WTC11 (cell line): ENCODE measurements at regions not wholly inside any gene's neighbourhood (a gene's known extent, or its start where the extent isn't known, plus 50 kb on each side); places are given as distances from the start of the nearest gene placed in this dataset.

Source experiments
- ATAC-seq: fragments of 200-7000 bp; cut with Tn5 transposase; 2 replicates; pipeline ENCODE4 v1.10.0; 2021; ENCODE audit warnings: mild to moderate bottlenecking, moderate library complexity
- CTCF ChIA-PET: fragments of 300-600 bp; sonication (Branson Sonifier 250); formaldehyde crosslinking; loops from one replicate; lab custom pipeline; 2021; ENCODE audit warnings: antibody characterized with exemption; lab: Charles Lee
- POLR2A ChIA-PET: fragments of 350-600 bp; sonication (Branson Sonifier 250); formaldehyde crosslinking; loops from one replicate; lab custom pipeline; 2021; ENCODE audit warnings: antibody characterized with exemption; lab: Charles Lee
- DNase-seq: peaks from one replicate; pipeline ENCODE4 v3.0.0; 2021; ENCODE audit warnings: low spot score
- H3K27ac Mint-ChIP-seq: 2 replicates; pipeline ENCODE4 v1.8.0; 2021; ENCODE audit warnings: mixed read lengths
- H3K27me3 Mint-ChIP-seq: 2 replicates; pipeline ENCODE4 v1.8.0; 2021; ENCODE audit warnings: low read depth, mild to moderate bottlenecking, moderate library complexity, mixed read lengths
- H3K36me3 Mint-ChIP-seq: 2 replicates; pipeline ENCODE4 v1.8.0; 2021; ENCODE audit warnings: mixed read lengths
- H3K4me1 Mint-ChIP-seq: 2 replicates; pipeline ENCODE4 v1.8.0; 2022; ENCODE audit warnings: mixed read lengths
- H3K4me3 Mint-ChIP-seq: 2 replicates; pipeline ENCODE4 v1.8.0; 2021; ENCODE audit warnings: mild to moderate bottlenecking, moderate library complexity, mixed read lengths
- H3K9me3 Mint-ChIP-seq: 2 replicates; pipeline ENCODE4 v1.8.0; 2021; ENCODE audit warnings: mixed read lengths
- ARID4B ChIP-seq: sonication (generic); formaldehyde crosslinking; IDR thresholded peaks from 2 replicates; pipeline ENCODE4 v1.8.0; 2023; ENCODE audit warnings: missing genetic modification reagents, mild to moderate bottlenecking, borderline replicate concordance
- ATF1 ChIP-seq: sonication (generic); formaldehyde crosslinking; IDR thresholded peaks from 2 replicates; pipeline ENCODE4 v1.8.1; 2023; ENCODE audit warnings: mild to moderate bottlenecking, moderate library complexity, missing genetic modification reagents
- EMX1 ChIP-seq: fragments of 250-450 bp; sonication (Bioruptor Pico); IDR thresholded peaks from 2 replicates; pipeline ENCODE4 v1.8.0; 2021; ENCODE audit warnings: mild to moderate bottlenecking
- NFYB ChIP-seq: sonication (generic); formaldehyde crosslinking; conservative IDR thresholded peaks from 2 replicates; pipeline ENCODE4 v1.8.0; 2022; ENCODE audit warnings: low read depth, missing genetic modification reagents
- TCF7 ChIP-seq: sonication (generic); formaldehyde crosslinking; IDR thresholded peaks from 2 replicates; pipeline ENCODE4 v1.8.0; 2022; ENCODE audit warnings: mild to moderate bottlenecking, low read depth, missing genetic modification reagents, moderate library complexity
- ZNF232 ChIP-seq: sonication (generic); formaldehyde crosslinking; IDR thresholded peaks from 2 replicates; pipeline ENCODE4 v1.8.0; 2022; ENCODE audit warnings: mild to moderate bottlenecking, missing genetic modification reagents
- TF ChIP-seq, protein P1 (sequence below): sonication (generic); formaldehyde crosslinking; IDR thresholded peaks from 2 replicates; pipeline ENCODE4 v1.8.1; 2023; ENCODE audit warnings: mild to moderate bottlenecking, missing genetic modification reagents, moderate library complexity
- TF ChIP-seq, protein P2 (sequence below): sonication (generic); formaldehyde crosslinking; IDR thresholded peaks from 2 replicates; pipeline ENCODE4 v1.8.1; 2022; ENCODE audit warnings: mild to moderate bottlenecking, missing genetic modification reagents, moderate library complexity, borderline replicate concordance
- TF ChIP-seq, protein P3 (sequence below): sonication (generic); formaldehyde crosslinking; IDR thresholded peaks from 2 replicates; pipeline ENCODE4 v1.8.0; 2022; ENCODE audit warnings: mild to moderate bottlenecking, missing genetic modification reagents
- TF ChIP-seq, protein P4 (sequence below): sonication (generic); formaldehyde crosslinking; IDR thresholded peaks from 2 replicates; pipeline ENCODE4 v1.8.0; 2023; ENCODE audit warnings: mild to moderate bottlenecking, missing genetic modification reagents

DNA sequence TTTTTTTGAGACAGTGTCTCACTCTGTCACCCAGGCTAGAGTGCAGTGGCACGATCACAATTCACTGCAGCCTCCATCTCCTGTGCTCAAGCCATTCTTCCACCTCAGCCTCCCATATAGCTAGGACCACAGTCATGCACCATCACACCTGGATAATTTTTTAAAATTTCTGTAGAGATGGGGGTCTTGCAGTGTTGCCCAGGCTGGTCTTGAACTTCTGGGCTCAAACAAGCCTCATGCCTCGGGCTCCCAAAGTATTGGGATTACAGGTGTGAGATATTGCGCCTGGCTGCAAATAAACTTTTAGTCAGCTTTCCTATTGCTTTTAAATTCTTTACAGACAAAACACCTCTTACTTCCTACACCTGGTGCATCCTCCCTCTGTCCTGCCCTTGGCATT lies 102.1 kb upstream of the VEPH1 start (continued):
- TF ChIP-seq, protein P1, sequence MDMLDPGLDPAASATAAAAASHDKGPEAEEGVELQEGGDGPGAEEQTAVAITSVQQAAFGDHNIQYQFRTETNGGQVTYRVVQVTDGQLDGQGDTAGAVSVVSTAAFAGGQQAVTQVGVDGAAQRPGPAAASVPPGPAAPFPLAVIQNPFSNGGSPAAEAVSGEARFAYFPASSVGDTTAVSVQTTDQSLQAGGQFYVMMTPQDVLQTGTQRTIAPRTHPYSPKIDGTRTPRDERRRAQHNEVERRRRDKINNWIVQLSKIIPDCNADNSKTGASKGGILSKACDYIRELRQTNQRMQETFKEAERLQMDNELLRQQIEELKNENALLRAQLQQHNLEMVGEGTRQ (CRISPR knock-in tag) = no peak

- Mint-ChIP-seq H3K27me3 (no peaks in the 10 kb centered on the region), H3K4me3 (no peak overlapping the region), H3K9me3 (no peaks in the 10 kb centered on the region)
- TF ChIP-seq, protein P2, sequence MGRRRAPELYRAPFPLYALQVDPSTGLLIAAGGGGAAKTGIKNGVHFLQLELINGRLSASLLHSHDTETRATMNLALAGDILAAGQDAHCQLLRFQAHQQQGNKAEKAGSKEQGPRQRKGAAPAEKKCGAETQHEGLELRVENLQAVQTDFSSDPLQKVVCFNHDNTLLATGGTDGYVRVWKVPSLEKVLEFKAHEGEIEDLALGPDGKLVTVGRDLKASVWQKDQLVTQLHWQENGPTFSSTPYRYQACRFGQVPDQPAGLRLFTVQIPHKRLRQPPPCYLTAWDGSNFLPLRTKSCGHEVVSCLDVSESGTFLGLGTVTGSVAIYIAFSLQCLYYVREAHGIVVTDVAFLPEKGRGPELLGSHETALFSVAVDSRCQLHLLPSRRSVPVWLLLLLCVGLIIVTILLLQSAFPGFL = no peak
- TF ChIP-seq NFYB (no peak), TCF7 (CRISPR knock-in tag) (no peak), ARID4B (CRISPR knock-in tag) (no peak)
- TF ChIP-seq, protein P3, sequence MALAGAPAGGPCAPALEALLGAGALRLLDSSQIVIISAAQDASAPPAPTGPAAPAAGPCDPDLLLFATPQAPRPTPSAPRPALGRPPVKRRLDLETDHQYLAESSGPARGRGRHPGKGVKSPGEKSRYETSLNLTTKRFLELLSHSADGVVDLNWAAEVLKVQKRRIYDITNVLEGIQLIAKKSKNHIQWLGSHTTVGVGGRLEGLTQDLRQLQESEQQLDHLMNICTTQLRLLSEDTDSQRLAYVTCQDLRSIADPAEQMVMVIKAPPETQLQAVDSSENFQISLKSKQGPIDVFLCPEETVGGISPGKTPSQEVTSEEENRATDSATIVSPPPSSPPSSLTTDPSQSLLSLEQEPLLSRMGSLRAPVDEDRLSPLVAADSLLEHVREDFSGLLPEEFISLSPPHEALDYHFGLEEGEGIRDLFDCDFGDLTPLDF = no peak
- TF ChIP-seq, all 79 proteins: peak for 0
- DNase-seq = no peak
- no peak for ATAC-seq
- peaks cover 13% of the 10 kb centered on the region for H3K4me1 Mint-ChIP-seq
- POLR2A ChIA-PET = no interaction called here
- H3K36me3 Mint-ChIP-seq = no peaks in the 10 kb centered on the region
- CTCF ChIA-PET = no interaction called here
- no peak overlapping the region for H3K27ac Mint-ChIP-seq
Measured at GRCh38 chr3:157602424-157602823, 99.2 kb upstream of the VEPH1 start.

- ATAC-seq = no peak; the same call in 1 of the 2 replicates
Measured at GRCh38 chr3:157595259-157595658, 92.0 kb upstream of the VEPH1 start.

More at GRCh38 chr3:157595259-157595658, 92.0 kb upstream of the VEPH1 start:
- no peak overlapping the region for H3K27ac Mint-ChIP-seq
- ChIA-PET POLR2A (no interaction called here), CTCF (interaction anchor here (1.5 to 3.0 kb wide), 3 partner anchors 11 to 63 kb away, joined by 6 to 30 read pairs (median 21); no protein-coding TSS in a partner anchor)
- TF ChIP-seq, protein P4, sequence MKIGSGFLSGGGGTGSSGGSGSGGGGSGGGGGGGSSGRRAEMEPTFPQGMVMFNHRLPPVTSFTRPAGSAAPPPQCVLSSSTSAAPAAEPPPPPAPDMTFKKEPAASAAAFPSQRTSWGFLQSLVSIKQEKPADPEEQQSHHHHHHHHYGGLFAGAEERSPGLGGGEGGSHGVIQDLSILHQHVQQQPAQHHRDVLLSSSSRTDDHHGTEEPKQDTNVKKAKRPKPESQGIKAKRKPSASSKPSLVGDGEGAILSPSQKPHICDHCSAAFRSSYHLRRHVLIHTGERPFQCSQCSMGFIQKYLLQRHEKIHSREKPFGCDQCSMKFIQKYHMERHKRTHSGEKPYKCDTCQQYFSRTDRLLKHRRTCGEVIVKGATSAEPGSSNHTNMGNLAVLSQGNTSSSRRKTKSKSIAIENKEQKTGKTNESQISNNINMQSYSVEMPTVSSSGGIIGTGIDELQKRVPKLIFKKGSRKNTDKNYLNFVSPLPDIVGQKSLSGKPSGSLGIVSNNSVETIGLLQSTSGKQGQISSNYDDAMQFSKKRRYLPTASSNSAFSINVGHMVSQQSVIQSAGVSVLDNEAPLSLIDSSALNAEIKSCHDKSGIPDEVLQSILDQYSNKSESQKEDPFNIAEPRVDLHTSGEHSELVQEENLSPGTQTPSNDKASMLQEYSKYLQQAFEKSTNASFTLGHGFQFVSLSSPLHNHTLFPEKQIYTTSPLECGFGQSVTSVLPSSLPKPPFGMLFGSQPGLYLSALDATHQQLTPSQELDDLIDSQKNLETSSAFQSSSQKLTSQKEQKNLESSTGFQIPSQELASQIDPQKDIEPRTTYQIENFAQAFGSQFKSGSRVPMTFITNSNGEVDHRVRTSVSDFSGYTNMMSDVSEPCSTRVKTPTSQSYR (CRISPR knock-in tag) = no peak
- no peak for TF ChIP-seq ATF1 (CRISPR knock-in tag)
- TF ChIP-seq ZNF232 (CRISPR knock-in tag) = no peak
- no peak for TF ChIP-seq EMX1 (CRISPR knock-in tag)
- no peaks in the 10 kb centered on the region for H3K9me3 Mint-ChIP-seq
- H3K4me1 Mint-ChIP-seq = no peaks in the 10 kb centered on the region
- no peaks in the 10 kb centered on the region for H3K27me3 Mint-ChIP-seq
- DNase-seq = no peak
- H3K4me3 Mint-ChIP-seq = no peak overlapping the region
- H3K36me3 Mint-ChIP-seq = no peaks in the 10 kb centered on the region
